DOHH2 (cell line): ENCODE measurements at regions not wholly inside any gene's neighbourhood (a gene's known extent, or its start where the extent isn't known, plus 50 kb on each side); places are given as distances from the start of the nearest gene placed in this dataset.

Experiments used
- H3F3A ChIP-seq: fragments of 200-600 bp; sonication (generic), shearing (Covaris generic); 2 replicates; pipeline ENCODE4 v1.6.0; 2016; ENCODE audit warnings: antibody characterized with exemption, mild to moderate bottlenecking; ENCODE audit not compliant: control insufficient read depth, insufficient read depth
- H3K27ac ChIP-seq: fragments of 200-600 bp; sonication (generic); 2 replicates; pipeline ENCODE4 v1.5.1; 2014; ENCODE audit warnings: low read depth, mild to moderate bottlenecking, low read length, moderate library complexity
- H3K27me3 ChIP-seq: fragments of 200-600 bp; sonication (generic); 2 replicates; pipeline ENCODE4 v1.6.1; 2014; ENCODE audit warnings: mild to moderate bottlenecking, low read length, mixed read lengths; ENCODE audit not compliant: control insufficient read depth
- H3K36me3 ChIP-seq: fragments of 200-600 bp; sonication (generic); 2 replicates; pipeline ENCODE4 v1.6.1; 2014; ENCODE audit warnings: mild to moderate bottlenecking, low read length, moderate library complexity, mixed read lengths; ENCODE audit not compliant: control insufficient read depth
- H3K4me1 ChIP-seq: fragments of 200-600 bp; sonication (generic); 2 replicates; pipeline ENCODE4 v1.6.1; 2014; ENCODE audit warnings: mild to moderate bottlenecking, low read length, mixed read lengths; ENCODE audit not compliant: control insufficient read depth
- H3K4me2 ChIP-seq: fragments of 200-600 bp; sonication (generic); 2 replicates; pipeline ENCODE4 v1.6.0; 2014; ENCODE audit warnings: mild to moderate bottlenecking, low read length, moderate library complexity
- H3K4me3 ChIP-seq: fragments of 200-600 bp; sonication (generic); 2 replicates; pipeline ENCODE4 v1.5.1; 2014; ENCODE audit warnings: mild to moderate bottlenecking, low read length, mixed read lengths
- H3K79me2 ChIP-seq: fragments of 200-600 bp; sonication (generic); 2 replicates; pipeline ENCODE4 v1.6.1; 2014; ENCODE audit warnings: mild to moderate bottlenecking, low read length, mixed read lengths; ENCODE audit not compliant: control insufficient read depth
- H3K9me2 ChIP-seq: fragments of 200-600 bp; sonication (generic); replicated peaks from 2 replicates; pipeline ENCODE4 v1.6.1; 2014; ENCODE audit warnings: mild to moderate bottlenecking, low read length, mixed read lengths; ENCODE audit not compliant: control insufficient read depth
- H3K9me3 ChIP-seq: fragments of 200-600 bp; sonication (generic); 2 replicates; pipeline ENCODE4 v1.6.1; 2014; ENCODE audit warnings: antibody characterized with exemption, low read length, mixed read lengths; ENCODE audit not compliant: control insufficient read depth, insufficient read depth
- H4K20me1 ChIP-seq: fragments of 200-600 bp; sonication (generic); 2 replicates; pipeline ENCODE4 v1.6.0; 2014; ENCODE audit warnings: low read depth, mild to moderate bottlenecking, antibody characterized with exemption, low read length, moderate library complexity; ENCODE audit not compliant: control insufficient read depth, insufficient read depth
- EZH2phosphoT487 ChIP-seq: fragments of 200-600 bp; sonication (generic); IDR thresholded peaks from 2 replicates; pipeline ENCODE4 v1.6.1; 2017; ENCODE audit warnings: borderline replicate concordance, mild to moderate bottlenecking, antibody characterized with exemption, low read length, moderate library complexity, mixed read lengths
- TF ChIP-seq, protein P1 (sequence below): fragments of 200-600 bp; sonication (generic); IDR thresholded peaks from one replicate; pipeline ENCODE4 v1.5.1; 2014; ENCODE audit warnings: antibody characterized with exemption, mild to moderate bottlenecking, low read depth, low read length; ENCODE audit not compliant: poor library complexity, severe bottlenecking

DNA sequence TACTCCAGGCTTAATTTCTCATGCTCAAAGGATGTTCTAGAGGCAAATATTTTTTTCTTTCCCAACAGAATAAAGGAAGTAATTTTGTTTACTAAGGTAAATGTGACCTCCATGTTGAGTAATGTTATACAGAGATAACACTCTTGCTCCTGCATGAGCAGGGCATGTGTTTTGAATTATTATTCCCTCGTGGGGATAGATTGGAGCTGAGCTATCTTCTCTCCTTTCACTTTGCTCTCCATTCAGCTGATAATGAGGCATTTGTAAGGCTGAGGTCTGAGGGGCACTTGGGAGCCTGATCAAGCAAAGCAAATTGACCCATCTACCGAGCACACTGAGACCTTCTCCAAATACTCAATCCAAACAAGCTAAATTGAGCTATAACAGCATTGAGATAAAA, 50.7 kb upstream of the GHITM start:
- TF ChIP-seq, protein P1, sequence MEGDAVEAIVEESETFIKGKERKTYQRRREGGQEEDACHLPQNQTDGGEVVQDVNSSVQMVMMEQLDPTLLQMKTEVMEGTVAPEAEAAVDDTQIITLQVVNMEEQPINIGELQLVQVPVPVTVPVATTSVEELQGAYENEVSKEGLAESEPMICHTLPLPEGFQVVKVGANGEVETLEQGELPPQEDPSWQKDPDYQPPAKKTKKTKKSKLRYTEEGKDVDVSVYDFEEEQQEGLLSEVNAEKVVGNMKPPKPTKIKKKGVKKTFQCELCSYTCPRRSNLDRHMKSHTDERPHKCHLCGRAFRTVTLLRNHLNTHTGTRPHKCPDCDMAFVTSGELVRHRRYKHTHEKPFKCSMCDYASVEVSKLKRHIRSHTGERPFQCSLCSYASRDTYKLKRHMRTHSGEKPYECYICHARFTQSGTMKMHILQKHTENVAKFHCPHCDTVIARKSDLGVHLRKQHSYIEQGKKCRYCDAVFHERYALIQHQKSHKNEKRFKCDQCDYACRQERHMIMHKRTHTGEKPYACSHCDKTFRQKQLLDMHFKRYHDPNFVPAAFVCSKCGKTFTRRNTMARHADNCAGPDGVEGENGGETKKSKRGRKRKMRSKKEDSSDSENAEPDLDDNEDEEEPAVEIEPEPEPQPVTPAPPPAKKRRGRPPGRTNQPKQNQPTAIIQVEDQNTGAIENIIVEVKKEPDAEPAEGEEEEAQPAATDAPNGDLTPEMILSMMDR = no peak
- no peak for TF ChIP-seq EZH2phosphoT487
- H3F3A ChIP-seq = no peaks in the 10 kb centered on the region
- H3K27me3 ChIP-seq = no peaks in the 10 kb centered on the region
- no peaks in the 10 kb centered on the region for H3K9me2 ChIP-seq
- no peaks in the 10 kb centered on the region for H4K20me1 ChIP-seq
- H3K9me3 ChIP-seq = no peaks in the 10 kb centered on the region
- H3K4me2 ChIP-seq = no peak overlapping the region
- no peaks in the 10 kb centered on the region for H3K4me1 ChIP-seq
- H3K36me3 ChIP-seq = no peaks in the 10 kb centered on the region
- no peak overlapping the region for H3K27ac ChIP-seq
- H3K79me2 ChIP-seq = no peaks in the 10 kb centered on the region
- H3K4me3 ChIP-seq = no peak overlapping the region

DNA sequence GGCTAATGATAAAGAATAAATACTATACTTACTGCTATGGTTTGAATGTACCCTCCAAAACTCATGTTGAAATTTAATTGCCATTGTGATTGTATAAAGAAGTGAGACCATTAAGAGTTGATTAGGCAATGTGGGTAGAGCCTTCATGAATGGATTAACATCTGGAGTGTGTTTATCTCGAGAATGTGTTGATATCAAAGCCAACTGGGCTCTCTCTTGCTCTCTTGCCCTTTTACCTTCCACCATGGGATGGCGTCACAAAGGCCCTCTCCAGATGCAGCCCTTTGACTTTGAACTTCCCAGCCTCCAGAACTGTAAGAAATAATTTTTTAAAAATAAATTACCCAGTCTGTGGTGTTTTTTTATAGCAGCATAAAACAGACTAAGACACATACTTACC, 50.1 kb upstream of the GHITM start:
- H3K4me2 ChIP-seq = no peak overlapping the region
- no peaks in the 10 kb centered on the region for H3K4me1 ChIP-seq
- no peaks in the 10 kb centered on the region for H3F3A ChIP-seq
- no peak for TF ChIP-seq EZH2phosphoT487
- TF ChIP-seq, protein P1 = no peak
- H3K9me3 ChIP-seq = no peaks in the 10 kb centered on the region
- H3K27me3 ChIP-seq = no peaks in the 10 kb centered on the region
- H3K4me3 ChIP-seq = no peak overlapping the region
- no peaks in the 10 kb centered on the region for H3K36me3 ChIP-seq
- H3K79me2 ChIP-seq = no peaks in the 10 kb centered on the region
- no peaks in the 10 kb centered on the region for H4K20me1 ChIP-seq
- no peak overlapping the region for H3K27ac ChIP-seq
- H3K9me2 ChIP-seq = no peaks in the 10 kb centered on the region
